DOHH2 (cell line): ENCODE measurements at regions not wholly inside any gene's neighbourhood (a gene's known extent, or its start where the extent isn't known, plus 50 kb on each side); places are given as distances from the start of the nearest gene placed in this dataset.
A peak's percentile ranks its signal among the peaks of the same experiment; 100 is the strongest.

ENCODE experiments used
- H3F3A ChIP-seq: fragments of 200-600 bp; sonication (generic), shearing (Covaris generic); 2 replicates; pipeline ENCODE4 v1.6.0; 2016; ENCODE audit warnings: antibody characterized with exemption, mild to moderate bottlenecking; ENCODE audit not compliant: control insufficient read depth, insufficient read depth
- H3K27ac ChIP-seq: fragments of 200-600 bp; sonication (generic); 2 replicates; pipeline ENCODE4 v1.5.1; 2014; ENCODE audit warnings: low read depth, mild to moderate bottlenecking, low read length, moderate library complexity
- H3K27me3 ChIP-seq: fragments of 200-600 bp; sonication (generic); 2 replicates; pipeline ENCODE4 v1.6.1; 2014; ENCODE audit warnings: mild to moderate bottlenecking, low read length, mixed read lengths; ENCODE audit not compliant: control insufficient read depth
- H3K36me3 ChIP-seq: fragments of 200-600 bp; sonication (generic); 2 replicates; pipeline ENCODE4 v1.6.1; 2014; ENCODE audit warnings: mild to moderate bottlenecking, low read length, moderate library complexity, mixed read lengths; ENCODE audit not compliant: control insufficient read depth
- H3K4me1 ChIP-seq: fragments of 200-600 bp; sonication (generic); 2 replicates; pipeline ENCODE4 v1.6.1; 2014; ENCODE audit warnings: mild to moderate bottlenecking, low read length, mixed read lengths; ENCODE audit not compliant: control insufficient read depth
- H3K4me2 ChIP-seq: fragments of 200-600 bp; sonication (generic); 2 replicates; pipeline ENCODE4 v1.6.0; 2014; ENCODE audit warnings: mild to moderate bottlenecking, low read length, moderate library complexity
- H3K4me3 ChIP-seq: fragments of 200-600 bp; sonication (generic); 2 replicates; pipeline ENCODE4 v1.5.1; 2014; ENCODE audit warnings: mild to moderate bottlenecking, low read length, mixed read lengths
- H3K79me2 ChIP-seq: fragments of 200-600 bp; sonication (generic); 2 replicates; pipeline ENCODE4 v1.6.1; 2014; ENCODE audit warnings: mild to moderate bottlenecking, low read length, mixed read lengths; ENCODE audit not compliant: control insufficient read depth
- H3K9me2 ChIP-seq: fragments of 200-600 bp; sonication (generic); replicated peaks from 2 replicates; pipeline ENCODE4 v1.6.1; 2014; ENCODE audit warnings: mild to moderate bottlenecking, low read length, mixed read lengths; ENCODE audit not compliant: control insufficient read depth
- H3K9me3 ChIP-seq: fragments of 200-600 bp; sonication (generic); 2 replicates; pipeline ENCODE4 v1.6.1; 2014; ENCODE audit warnings: antibody characterized with exemption, low read length, mixed read lengths; ENCODE audit not compliant: control insufficient read depth, insufficient read depth
- H4K20me1 ChIP-seq: fragments of 200-600 bp; sonication (generic); 2 replicates; pipeline ENCODE4 v1.6.0; 2014; ENCODE audit warnings: low read depth, mild to moderate bottlenecking, antibody characterized with exemption, low read length, moderate library complexity; ENCODE audit not compliant: control insufficient read depth, insufficient read depth
- EZH2phosphoT487 ChIP-seq: fragments of 200-600 bp; sonication (generic); IDR thresholded peaks from 2 replicates; pipeline ENCODE4 v1.6.1; 2017; ENCODE audit warnings: borderline replicate concordance, mild to moderate bottlenecking, antibody characterized with exemption, low read length, moderate library complexity, mixed read lengths
- TF ChIP-seq, protein P1 (sequence below): fragments of 200-600 bp; sonication (generic); IDR thresholded peaks from one replicate; pipeline ENCODE4 v1.5.1; 2014; ENCODE audit warnings: antibody characterized with exemption, mild to moderate bottlenecking, low read depth, low read length; ENCODE audit not compliant: poor library complexity, severe bottlenecking

DNA sequence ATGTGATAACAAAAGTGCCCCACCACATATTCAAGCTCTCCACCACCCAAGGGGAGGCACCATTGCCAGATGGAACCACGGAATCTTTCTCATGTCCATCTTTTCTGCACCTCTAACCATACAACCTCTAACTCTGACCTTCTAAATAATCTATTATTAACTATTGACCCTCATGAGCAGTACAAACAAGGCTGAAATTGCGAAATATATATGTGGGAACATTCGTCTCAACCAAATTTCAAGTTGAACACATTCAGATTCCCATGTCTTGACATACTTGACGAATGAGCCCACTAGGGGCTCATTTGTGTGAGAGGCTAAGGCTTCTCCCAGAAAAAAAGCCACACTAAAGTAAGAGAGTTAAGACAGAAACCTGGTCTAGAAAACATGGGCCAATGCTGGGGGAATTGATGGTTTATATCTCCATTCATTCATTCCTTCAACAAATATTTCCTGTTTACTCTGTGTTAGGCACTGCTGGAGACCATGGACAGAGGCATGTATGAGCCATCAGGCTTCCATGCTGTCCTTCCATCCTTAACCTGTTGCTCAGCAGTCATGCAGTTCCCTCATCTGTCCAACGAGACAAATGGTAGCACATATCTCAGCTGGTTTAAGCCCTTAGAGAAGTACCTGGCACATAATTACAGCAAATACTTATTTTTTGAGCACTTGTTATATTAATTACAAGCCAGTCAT, 130.4 kb downstream of the ESM1 start:
- H3K4me1 ChIP-seq, result no peaks in the 10 kb centered on the region
- H3K79me2 ChIP-seq, result no peaks in the 10 kb centered on the region
- peaks cover 8% of the 10 kb centered on the region; the same call in 1 of the 2 replicates for H3K27me3 ChIP-seq

DNA sequence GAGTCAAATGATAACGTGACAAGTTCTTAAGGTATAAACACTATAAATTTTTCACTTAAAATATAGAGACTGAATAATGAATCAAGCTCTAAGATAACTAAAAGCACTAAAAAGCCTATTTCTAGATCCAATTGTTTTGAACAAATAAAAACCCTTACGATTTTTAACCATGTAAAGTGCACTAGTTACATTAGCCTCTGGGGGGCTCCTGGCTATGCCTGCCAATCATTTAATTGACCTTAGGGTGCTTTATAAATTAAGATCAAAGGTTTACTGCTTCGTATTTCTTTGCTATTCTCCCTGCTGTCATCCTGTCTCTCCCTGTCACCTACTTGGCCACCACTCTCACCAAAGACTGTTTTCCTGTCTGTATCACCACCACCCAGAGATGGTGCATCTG, 133.4 kb downstream of the ESM1 start:
- no peaks in the 10 kb centered on the region for H3K36me3 ChIP-seq
- no peak overlapping the region for H3K4me2 ChIP-seq
- no peak overlapping the region for H3K27ac ChIP-seq
- H4K20me1 ChIP-seq, result no peaks in the 10 kb centered on the region
- H3K79me2 ChIP-seq, result no peaks in the 10 kb centered on the region
- H3F3A ChIP-seq, result no peaks in the 10 kb centered on the region
- no peak for TF ChIP-seq EZH2phosphoT487
- TF ChIP-seq, protein P1, sequence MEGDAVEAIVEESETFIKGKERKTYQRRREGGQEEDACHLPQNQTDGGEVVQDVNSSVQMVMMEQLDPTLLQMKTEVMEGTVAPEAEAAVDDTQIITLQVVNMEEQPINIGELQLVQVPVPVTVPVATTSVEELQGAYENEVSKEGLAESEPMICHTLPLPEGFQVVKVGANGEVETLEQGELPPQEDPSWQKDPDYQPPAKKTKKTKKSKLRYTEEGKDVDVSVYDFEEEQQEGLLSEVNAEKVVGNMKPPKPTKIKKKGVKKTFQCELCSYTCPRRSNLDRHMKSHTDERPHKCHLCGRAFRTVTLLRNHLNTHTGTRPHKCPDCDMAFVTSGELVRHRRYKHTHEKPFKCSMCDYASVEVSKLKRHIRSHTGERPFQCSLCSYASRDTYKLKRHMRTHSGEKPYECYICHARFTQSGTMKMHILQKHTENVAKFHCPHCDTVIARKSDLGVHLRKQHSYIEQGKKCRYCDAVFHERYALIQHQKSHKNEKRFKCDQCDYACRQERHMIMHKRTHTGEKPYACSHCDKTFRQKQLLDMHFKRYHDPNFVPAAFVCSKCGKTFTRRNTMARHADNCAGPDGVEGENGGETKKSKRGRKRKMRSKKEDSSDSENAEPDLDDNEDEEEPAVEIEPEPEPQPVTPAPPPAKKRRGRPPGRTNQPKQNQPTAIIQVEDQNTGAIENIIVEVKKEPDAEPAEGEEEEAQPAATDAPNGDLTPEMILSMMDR, result peak; percentile 38
- no peaks in the 10 kb centered on the region for H3K9me3 ChIP-seq
- H3K27me3 ChIP-seq, result peaks cover 8% of the 10 kb centered on the region; the same call in 1 of the 2 replicates
- no peaks in the 10 kb centered on the region for H3K9me2 ChIP-seq
- no peak overlapping the region for H3K4me3 ChIP-seq
- no peaks in the 10 kb centered on the region for H3K4me1 ChIP-seq

More for the DNA sequence above, 130.4 kb downstream of the ESM1 start:
- Histone ChIP-seq H3F3A (no peaks in the 10 kb centered on the region), H3K4me2 (no peak overlapping the region), H4K20me1 (no peaks in the 10 kb centered on the region), H3K27ac (no peak overlapping the region), H3K9me3 (peaks cover 4% of the 10 kb centered on the region; the same call in 1 of the 2 replicates), H3K9me2 (no peaks in the 10 kb centered on the region), H3K4me3 (no peak overlapping the region), H3K36me3 (no peaks in the 10 kb centered on the region)
- no peak for TF ChIP-seq EZH2phosphoT487
- TF ChIP-seq, protein P1, result no peak

DNA sequence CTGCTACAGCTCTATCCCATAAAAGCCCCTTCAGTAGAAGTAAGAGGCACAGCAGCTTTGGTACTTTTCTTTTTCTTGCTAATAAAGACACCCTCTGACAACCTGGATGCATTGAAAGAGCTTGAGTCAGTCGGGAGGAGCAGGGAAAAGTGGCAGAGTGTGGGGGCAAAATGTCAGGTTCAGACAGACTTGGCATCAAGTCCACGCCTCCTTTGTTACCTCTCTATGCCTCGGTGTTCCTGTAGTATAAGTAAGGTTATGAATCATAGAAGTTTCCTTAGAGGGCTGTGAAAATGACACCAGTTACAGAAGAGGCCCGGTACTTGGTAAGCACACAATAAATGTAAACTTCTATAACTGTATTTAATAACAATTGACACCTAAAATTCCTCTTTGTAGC, 133.9 kb downstream of the ESM1 start:
- Histone ChIP-seq H3K27ac (no peak overlapping the region), H3K9me3 (no peaks in the 10 kb centered on the region), H3K4me1 (no peaks in the 10 kb centered on the region), H3K36me3 (no peaks in the 10 kb centered on the region), H4K20me1 (no peaks in the 10 kb centered on the region), H3K4me2 (no peak overlapping the region), H3K4me3 (no peak overlapping the region), H3K9me2 (no peaks in the 10 kb centered on the region), H3F3A (no peaks in the 10 kb centered on the region), H3K27me3 (peaks cover 8% of the 10 kb centered on the region; the same call in 1 of the 2 replicates), H3K79me2 (no peaks in the 10 kb centered on the region)
- TF ChIP-seq, protein P1, result no peak
- no peak for TF ChIP-seq EZH2phosphoT487
